HG03432 (cell line): ENCODE measurements at regions not wholly inside any gene's neighbourhood (a gene's known extent, or its start where the extent isn't known, plus 50 kb on each side); places are given as distances from the start of the nearest gene placed in this dataset.
"Not testable (repeated sequence)": the region's sequence is repeated elsewhere in the genome, so short reads cannot be mapped to it uniquely, and the experiment has no call there.

ENCODE experiments used
- ATAC-seq: cut with Tn5 transposase; IDR thresholded peaks from one replicate; pipeline ENCODE4 v1.9.1; 2021; ENCODE audit warnings: mild to moderate bottlenecking, moderate library complexity; ENCODE audit not compliant: unreplicated experiment

GRCh38 chr5:112570708-112571444 lies 151.8 kb upstream of the EPB41L4A start:
- ATAC-seq: no peak

GRCh38 chr5:112573441-112573840 lies 154.4 kb upstream of the EPB41L4A start:
- no peak for ATAC-seq

- no peak for ATAC-seq
These were observed 155.5 kb upstream of the EPB41L4A start for GRCh38 chr5:112574536-112574935.

GRCh38 chr5:112576298-112576925 lies 157.3 kb upstream of the EPB41L4A start:
- no peak for ATAC-seq

GRCh38 chr5:112579599-112580170 lies 158.0 kb upstream of the APC start:
- ATAC-seq: no peak

- ATAC-seq: no peak
These were observed 155.8 kb upstream of the APC start for GRCh38 chr5:112581811-112582320.

- ATAC-seq: no peak
These were observed 154.5 kb upstream of the APC start for GRCh38 chr5:112583166-112583565.

GRCh38 chr5:112584781-112585180 lies 152.9 kb upstream of the APC start:
- ATAC-seq: no peak

- peak; percentile 70 for ATAC-seq
These were observed 151.1 kb upstream of the APC start for GRCh38 chr5:112586596-112587062.

- ATAC-seq: not testable (repeated sequence)
These were observed 146.8 kb upstream of the APC start for GRCh38 chr5:112590858-112591257.

- no peak for ATAC-seq
These were observed 143.4 kb upstream of the APC start for GRCh38 chr5:112594095-112594850.

GRCh38 chr5:112594941-112595340 lies 142.7 kb upstream of the APC start:
- ATAC-seq: no peak

GRCh38 chr5:112597831-112598230 lies 139.9 kb upstream of the APC start:
- ATAC-seq: no peak

GRCh38 chr5:112600510-112600909 lies 137.2 kb upstream of the APC start:
- not testable (repeated sequence) for ATAC-seq

GRCh38 chr5:112604732-112605630 lies 132.7 kb upstream of the APC start:
- peak; percentile 86 for ATAC-seq

GRCh38 chr5:112608975-112609374 lies 128.7 kb upstream of the APC start:
- ATAC-seq: no peak

GRCh38 chr5:112612663-112613062 lies 125.0 kb upstream of the APC start:
- no peak for ATAC-seq

- no peak for ATAC-seq
These were observed 123.4 kb upstream of the APC start for GRCh38 chr5:112614285-112614684.

GRCh38 chr5:112614986-112615385 lies 122.7 kb upstream of the APC start:
- no peak for ATAC-seq
